Endothelial cell of umbilical vein (primary cell): ENCODE measurements at regions not wholly inside any gene's neighbourhood (a gene's known extent, or its start where the extent isn't known, plus 50 kb on each side); places are given as distances from the start of the nearest gene placed in this dataset.

ENCODE experiments used
- BruUV-seq: library from RNA; stranded (reverse); fragments of 400-500 nt; replicated peaks from 2 replicates; lab custom pipeline; 2021; lab: Mats Ljungman, UMichigan
- CTCF ChIA-PET: fragments of 300-600, 350-600 bp; sonication (Branson Sonifier 250); formaldehyde crosslinking; loops from one replicate; lab custom pipeline; 2021; ENCODE audit warnings: antibody characterized with exemption, inconsistent platforms; lab: Charles Lee
- POLR2A ChIA-PET: fragments of 300-600, 350-600 bp; sonication (Branson Sonifier 250); formaldehyde crosslinking; loops from one replicate; lab custom pipeline; 2021; ENCODE audit warnings: antibody characterized with exemption, inconsistent platforms; lab: Charles Lee
- DNase-seq: peaks from one replicate; pipeline ENCODE4 v3.0.0-alpha.2; 2011; ENCODE audit warnings: low read depth, low spot score
- FAIRE-seq: peaks from 2 replicates; lab custom pipeline; 2011; peaks lifted over from hg19 to GRCh38; lab: Jason Lieb, UNC
- H2AFZ ChIP-seq: 2 replicates; pipeline ENCODE4 v1.6.0; 2012; ENCODE audit warnings: low read depth, low read length, control low read depth, inconsistent platforms
- H3K27ac ChIP-seq: 2 replicates; pipeline ENCODE4 v1.5.1; 2011; ENCODE audit warnings: low read depth, mild to moderate bottlenecking, control low read depth, low read length, moderate library complexity; ENCODE audit not compliant: insufficient read depth
- H3K27me3 ChIP-seq, 2 experiments: 2 replicates each; pipeline versions ENCODE4 v1.6.0 to v1.6.1; 2011; ENCODE audit warnings: low read length in 2 of 2, mixed read lengths in 1 of 2; ENCODE audit not compliant: control insufficient read depth in 2 of 2, insufficient read depth in 2 of 2
- H3K36me3 ChIP-seq, 2 experiments: 2 replicates in 1 of 2; 3 replicates in 1 of 2; pipeline ENCODE4 v1.5.1; 2011; ENCODE audit warnings: low read length in 2 of 2, mild to moderate bottlenecking in 1 of 2, moderate library complexity in 1 of 2; ENCODE audit not compliant: control insufficient read depth in 2 of 2, insufficient read depth in 2 of 2; ENCODE audit errors: extremely low read depth in 1 of 2
- H3K4me1 ChIP-seq: 3 replicates; pipeline ENCODE4 v1.5.1; 2011; ENCODE audit warnings: mild to moderate bottlenecking, low read length; ENCODE audit not compliant: control insufficient read depth, insufficient read depth; ENCODE audit errors: extremely low read depth
- H3K4me2 ChIP-seq: 2 replicates; pipeline ENCODE4 v1.6.1; 2011; ENCODE audit warnings: low read length, control low read depth, mixed read lengths; ENCODE audit not compliant: insufficient read depth
- H3K4me3 ChIP-seq, 3 experiments: fragments of 200-600 bp in 1 of 3; sonication (generic), shearing (Covaris generic) in 1 of 3; replicated peaks in 1 of 3; 2 replicates each; pipeline ENCODE4 v1.5.1; 2011 to 2016; ENCODE audit warnings: control low read depth in 3 of 3, low read length in 3 of 3, mild to moderate bottlenecking in 2 of 3, inconsistent platforms in 1 of 3, low read depth in 1 of 3, moderate library complexity in 1 of 3; ENCODE audit not compliant: insufficient read depth in 1 of 3
- H3K79me2 ChIP-seq: 2 replicates; pipeline ENCODE4 v1.6.0; 2012; ENCODE audit warnings: low read length, inconsistent platforms; ENCODE audit not compliant: control insufficient read depth, insufficient read depth
- H3K9ac ChIP-seq: replicated peaks from 2 replicates; pipeline ENCODE3; 2011; ENCODE audit warnings: low read length, control low read depth; ENCODE audit not compliant: insufficient read depth; ENCODE audit errors: extremely low read depth
- H3K9me1 ChIP-seq: replicated peaks from 3 replicates; pipeline ENCODE4 v1.6.0; 2011; ENCODE audit warnings: mild to moderate bottlenecking, low read length; ENCODE audit not compliant: control insufficient read depth, insufficient read depth; ENCODE audit errors: extremely low read depth
- H3K9me3 ChIP-seq: replicated peaks from 2 replicates; pipeline ENCODE4 v1.5.1; 2012; ENCODE audit warnings: low read length, inconsistent platforms; ENCODE audit not compliant: control insufficient read depth, insufficient read depth
- H4K20me1 ChIP-seq: replicated peaks from 2 replicates; pipeline ENCODE3; 2011; ENCODE audit warnings: mild to moderate bottlenecking, low read length; ENCODE audit not compliant: control insufficient read depth, insufficient read depth; ENCODE audit errors: extremely low read depth
- EZH2 ChIP-seq: IDR thresholded peaks from 2 replicates; pipeline ENCODE4 v1.6.1; 2012; ENCODE audit warnings: borderline replicate concordance, low read depth, mild to moderate bottlenecking, moderate library complexity, low read length, inconsistent platforms; ENCODE audit not compliant: severe bottlenecking
- FOS ChIP-seq: IDR thresholded peaks from 2 replicates; pipeline ENCODE4 v1.6.1; 2011; ENCODE audit warnings: mild to moderate bottlenecking, low read length, moderate library complexity, borderline replicate concordance; ENCODE audit not compliant: insufficient read depth
- GATA2 ChIP-seq: IDR thresholded peaks from 2 replicates; pipeline ENCODE4 v1.7.0; 2011; ENCODE audit warnings: low read depth, mild to moderate bottlenecking, moderate library complexity, mixed read lengths, low read length; ENCODE audit not compliant: insufficient read length, insufficient read depth
- JUN ChIP-seq: IDR thresholded peaks from 2 replicates; pipeline ENCODE4 v1.6.1; 2011; ENCODE audit warnings: borderline replicate concordance, low read depth; ENCODE audit not compliant: insufficient read length, insufficient read depth
- MYC ChIP-seq: IDR thresholded peaks from one replicate; pipeline ENCODE4 v1.6.1; 2011; ENCODE audit warnings: mild to moderate bottlenecking, low read depth, low read length
- POLR2A ChIP-seq: IDR thresholded peaks from 2 replicates; pipeline ENCODE4 v1.6.1; 2012; ENCODE audit warnings: low read depth, mild to moderate bottlenecking, control low read depth, low read length
- POLR2AphosphoS5 ChIP-seq: IDR thresholded peaks from 2 replicates; pipeline ENCODE4 v1.6.1; 2012; ENCODE audit warnings: low read depth, mild to moderate bottlenecking, control low read depth, low read length, moderate library complexity; ENCODE audit not compliant: insufficient read depth
- dilution Hi-C: fragments of 300-500 bp; cut with MboI; formaldehyde crosslinking; loops from one replicate; pipeline ENCODE4 v1.15.0; 2019; ENCODE audit warnings: low sequenced_read_pairs; ENCODE audit not compliant: extremely low pct_ligation_motif_present
- intact Hi-C: fragments of 100-400 bp; cut with micrococcal nuclease; formaldehyde crosslinking; loops from one replicate; pipeline ENCODE4 v1.10.0; 2022
- TF ChIP-seq, protein P1 (sequence below), 2 donors: IDR thresholded peaks; 1 replicate in 1 of 2; 2 replicates in 1 of 2; pipeline ENCODE4 v1.5.1; 2011; ENCODE audit warnings: low read length in 2 of 2, mild to moderate bottlenecking in 2 of 2, moderate library complexity in 2 of 2, control low read depth in 1 of 2, inconsistent platforms in 1 of 2, low read depth in 1 of 2; ENCODE audit not compliant: insufficient read depth in 1 of 2; ENCODE audit errors: extremely low read depth in 1 of 2
- TF ChIP-seq, protein P2 (sequence below): IDR thresholded peaks from 2 replicates; pipeline ENCODE4 v1.6.1; 2011; ENCODE audit not compliant: insufficient read depth, insufficient read length

DNA sequence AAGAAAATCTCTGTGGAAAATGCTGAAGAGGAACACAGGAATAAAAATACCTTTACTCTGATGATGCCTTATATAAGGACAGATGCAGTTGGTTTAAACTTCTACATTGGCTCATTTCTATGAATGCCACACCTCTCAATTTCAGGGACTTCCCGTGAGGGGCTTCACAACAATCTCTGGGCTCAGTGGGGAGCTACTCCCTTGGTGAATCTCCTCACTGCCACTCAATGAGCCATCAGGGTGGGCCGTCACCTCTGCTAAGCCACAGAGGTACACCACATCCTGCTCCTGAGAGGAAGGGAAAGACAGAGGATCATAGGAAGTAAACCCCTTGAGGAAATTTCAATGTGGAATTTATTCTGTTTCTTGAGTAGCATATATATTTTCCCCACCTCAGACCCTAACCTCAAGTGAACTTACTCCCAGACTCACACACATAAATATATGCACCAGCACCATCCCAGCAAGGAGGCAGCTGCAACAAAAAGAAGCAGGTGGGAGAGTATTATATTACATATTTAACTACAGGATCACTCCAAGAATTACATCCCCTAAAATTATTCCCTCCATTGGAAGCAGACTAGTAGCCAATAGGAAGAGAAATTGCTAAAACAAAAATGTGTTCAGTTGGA lies 63.3 kb upstream of the PRSS1 start:
- Histone ChIP-seq H3K9me3 (no peaks in the 10 kb centered on the region), H3K9me1 (no peaks in the 10 kb centered on the region), H3K4me1 (no peaks in the 10 kb centered on the region), H3K79me2 (no peaks in the 10 kb centered on the region), H3K27ac (no peak overlapping the region), H4K20me1 (no peaks in the 10 kb centered on the region), H3K27me3 (peaks cover 2 to 8% of the 10 kb centered on the region in 2 experiments), H3K36me3 (no peaks in the 10 kb centered on the region), H3K9ac (no peak overlapping the region), H3K4me3 (no peak overlapping the region), H2AFZ (no peak overlapping the region), H3K4me2 (no peak overlapping the region)
- dilution Hi-C loops: no loop called here
- TF ChIP-seq EZH2 (no peak), JUN (no peak), POLR2AphosphoS5 (no peak), GATA2 (no peak), FOS (no peak), POLR2A (no peak), MYC (no peak)
- TF ChIP-seq, protein P1, sequence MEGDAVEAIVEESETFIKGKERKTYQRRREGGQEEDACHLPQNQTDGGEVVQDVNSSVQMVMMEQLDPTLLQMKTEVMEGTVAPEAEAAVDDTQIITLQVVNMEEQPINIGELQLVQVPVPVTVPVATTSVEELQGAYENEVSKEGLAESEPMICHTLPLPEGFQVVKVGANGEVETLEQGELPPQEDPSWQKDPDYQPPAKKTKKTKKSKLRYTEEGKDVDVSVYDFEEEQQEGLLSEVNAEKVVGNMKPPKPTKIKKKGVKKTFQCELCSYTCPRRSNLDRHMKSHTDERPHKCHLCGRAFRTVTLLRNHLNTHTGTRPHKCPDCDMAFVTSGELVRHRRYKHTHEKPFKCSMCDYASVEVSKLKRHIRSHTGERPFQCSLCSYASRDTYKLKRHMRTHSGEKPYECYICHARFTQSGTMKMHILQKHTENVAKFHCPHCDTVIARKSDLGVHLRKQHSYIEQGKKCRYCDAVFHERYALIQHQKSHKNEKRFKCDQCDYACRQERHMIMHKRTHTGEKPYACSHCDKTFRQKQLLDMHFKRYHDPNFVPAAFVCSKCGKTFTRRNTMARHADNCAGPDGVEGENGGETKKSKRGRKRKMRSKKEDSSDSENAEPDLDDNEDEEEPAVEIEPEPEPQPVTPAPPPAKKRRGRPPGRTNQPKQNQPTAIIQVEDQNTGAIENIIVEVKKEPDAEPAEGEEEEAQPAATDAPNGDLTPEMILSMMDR (IDR thresholded peaks at IDR 0.05; ENCODE audit: extremely low read depth in 1 of 2, insufficient read depth in 1 of 2, low read depth in 1 of 2, low read length in 2 of 2): no peak
- TF ChIP-seq, protein P2, sequence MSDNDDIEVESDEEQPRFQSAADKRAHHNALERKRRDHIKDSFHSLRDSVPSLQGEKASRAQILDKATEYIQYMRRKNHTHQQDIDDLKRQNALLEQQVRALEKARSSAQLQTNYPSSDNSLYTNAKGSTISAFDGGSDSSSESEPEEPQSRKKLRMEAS: no peak
- DNase-seq (no peak), FAIRE-seq (no peak)
- POLR2A ChIA-PET: no interaction called here
- BruUV-seq: no TSS peak
- intact Hi-C loops: loop anchor here (5.0 kb wide), 2 partner anchors 54 to 149 kb away; no protein-coding TSS in a partner anchor
- CTCF ChIA-PET: interaction anchor here (1.2 to 2.0 kb wide), 2 partner anchors 98 to 151 kb away, joined by 3 to 14 read pairs; no protein-coding TSS in a partner anchor
